ENCODE measurements at regions not wholly inside any gene's neighbourhood (a gene's known extent, or its start where the extent isn't known, plus 50 kb on each side); places are given as distances from the start of the nearest gene placed in this dataset.

DNA sequence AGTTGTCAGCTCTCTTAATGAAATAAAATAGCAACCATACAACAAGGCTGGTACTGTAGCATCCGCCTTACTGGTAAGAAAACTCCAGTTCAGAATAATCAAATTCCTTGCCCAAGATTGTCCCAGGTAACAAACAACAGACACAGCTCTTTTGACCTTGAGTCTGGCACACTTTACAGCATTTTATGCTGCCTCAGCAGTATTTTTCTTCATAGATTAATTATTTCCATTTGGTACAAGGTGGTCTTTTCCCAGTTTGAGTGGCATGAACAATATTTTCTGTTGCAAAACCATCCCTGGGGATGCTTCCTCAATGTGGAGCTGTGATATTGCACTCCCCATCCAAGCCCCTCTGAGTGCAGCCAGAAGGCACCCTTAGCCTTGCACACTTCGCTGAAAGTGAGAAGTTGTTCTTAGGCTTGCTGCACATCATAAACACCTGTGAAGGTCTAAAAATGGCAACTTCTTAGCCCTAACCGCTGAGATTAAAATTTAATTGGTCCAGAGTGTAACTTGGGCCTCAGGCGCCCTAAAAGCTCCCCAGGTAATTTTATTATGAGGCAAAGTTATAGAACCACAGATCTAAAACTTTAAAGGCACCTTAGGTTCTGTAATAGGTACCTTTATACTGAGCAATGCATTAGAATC lies 523.3 kb downstream of the CMPK2 start:
- peak; percentile 96 for DNase-seq
- peaks cover 80% of the 10 kb centered on the region for H3K4me1 ChIP-seq (ENCODE audit: low read length)
- H3K9me3 ChIP-seq (ENCODE audit: low read length): no peaks in the 10 kb centered on the region
- H3K27ac ChIP-seq (ENCODE audit: low read length): peak overlapping the region; percentile 100
- H3K9ac ChIP-seq (ENCODE audit: low read length): peak overlapping the region; percentile 69
- H3K4me2 ChIP-seq (ENCODE audit: low read depth, low read length, poor library complexity, severe bottlenecking): peak overlapping the region; percentile 79
- peak overlapping the region; percentile 51 for H3K4me3 ChIP-seq (ENCODE audit: low read length)
- no peaks in the 10 kb centered on the region for H3K27me3 ChIP-seq (ENCODE audit: low read length)
- no peaks in the 10 kb centered on the region; the same call in 1 of the 2 replicates for H3K36me3 ChIP-seq (ENCODE audit: insufficient read depth, low read length)
- no peaks in the 10 kb centered on the region for H3K9me2 ChIP-seq (replicated peaks; ENCODE audit: insufficient read depth, low read length)
- H2AFZ ChIP-seq (ENCODE audit: low read length): no peak overlapping the region
- H3K79me2 ChIP-seq (ENCODE audit: low read length): no peaks in the 10 kb centered on the region
- H4K20me1 ChIP-seq (ENCODE audit: insufficient read depth, low read depth, low read length): no peaks in the 10 kb centered on the region

DNA sequence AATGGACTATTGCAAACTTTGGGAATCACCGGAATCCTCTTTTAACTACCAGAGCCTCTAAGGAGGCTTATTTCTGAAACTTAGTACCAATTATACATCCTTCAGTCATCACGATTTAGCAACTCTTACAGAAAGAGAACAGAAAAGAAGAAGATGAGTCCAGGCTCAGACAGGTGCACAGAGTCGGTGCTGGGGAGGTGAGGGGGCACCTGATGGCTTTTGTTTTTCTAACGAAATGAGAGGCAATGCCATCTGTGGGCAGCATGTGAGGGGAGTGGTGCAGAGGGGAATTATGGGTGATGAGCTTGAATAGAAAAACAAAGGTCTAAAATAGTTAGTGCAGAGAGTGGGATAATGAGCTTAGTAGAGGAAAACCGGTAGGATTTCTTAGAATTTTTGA lies 522.6 kb downstream of the CMPK2 start:
- Histone ChIP-seq H3K9ac (ENCODE audit: low read length) (peak overlapping the region; percentile 69), H3K27ac (ENCODE audit: low read length) (peak overlapping the region; percentile 100), H3K79me2 (ENCODE audit: low read length) (no peaks in the 10 kb centered on the region), H4K20me1 (ENCODE audit: insufficient read depth, low read depth, low read length) (no peaks in the 10 kb centered on the region), H2AFZ (ENCODE audit: low read length) (no peak overlapping the region), H3K36me3 (ENCODE audit: insufficient read depth, low read length) (no peaks in the 10 kb centered on the region; the same call in 1 of the 2 replicates), H3K4me2 (ENCODE audit: low read depth, low read length, poor library complexity, severe bottlenecking) (peak overlapping the region; percentile 79), H3K4me3 (ENCODE audit: low read length) (peak overlapping the region; percentile 51), H3K9me3 (ENCODE audit: low read length) (no peaks in the 10 kb centered on the region), H3K9me2 (replicated peaks; ENCODE audit: insufficient read depth, low read length) (no peaks in the 10 kb centered on the region), H3K4me1 (ENCODE audit: low read length) (peaks cover 80% of the 10 kb centered on the region), H3K27me3 (ENCODE audit: low read length) (no peaks in the 10 kb centered on the region)
- DNase-seq: peak; percentile 91

DNA sequence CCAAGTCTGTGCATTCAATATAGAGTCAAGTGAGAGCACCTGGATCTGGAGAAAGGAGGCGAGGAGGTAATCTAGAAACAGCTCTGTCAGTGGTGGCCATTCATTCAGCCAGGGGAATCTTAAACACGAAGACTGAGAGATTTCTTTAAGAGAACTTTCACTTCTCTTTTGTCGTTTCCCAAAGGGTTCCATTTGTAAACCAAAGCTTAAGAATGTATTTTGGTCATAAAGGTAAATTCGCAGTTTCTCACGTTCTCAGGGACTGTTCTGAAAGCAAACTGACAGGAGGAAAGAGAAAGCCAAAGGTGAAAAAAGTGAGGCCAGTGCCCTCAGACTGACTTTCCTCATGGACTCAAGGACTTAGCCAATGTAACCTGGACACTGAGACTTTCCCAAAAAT lies 513.5 kb downstream of the CMPK2 start:
- no peak overlapping the region for H2AFZ ChIP-seq (ENCODE audit: low read length)
- no peak overlapping the region for H3K9ac ChIP-seq (ENCODE audit: low read length)
- H4K20me1 ChIP-seq (ENCODE audit: insufficient read depth, low read depth, low read length): no peaks in the 10 kb centered on the region
- H3K4me3 ChIP-seq (ENCODE audit: low read length): no peak overlapping the region
- peak overlapping the region; percentile 56 for H3K4me2 ChIP-seq (ENCODE audit: low read depth, low read length, poor library complexity, severe bottlenecking)
- H3K9me3 ChIP-seq (ENCODE audit: low read length): no peaks in the 10 kb centered on the region
- no peaks in the 10 kb centered on the region for H3K36me3 ChIP-seq (ENCODE audit: insufficient read depth, low read length)
- H3K27me3 ChIP-seq (ENCODE audit: low read length): no peaks in the 10 kb centered on the region
- no peaks in the 10 kb centered on the region for H3K9me2 ChIP-seq (replicated peaks; ENCODE audit: insufficient read depth, low read length)
- peak overlapping the region; percentile 87 for H3K27ac ChIP-seq (ENCODE audit: low read length)
- peaks cover 95% of the 10 kb centered on the region for H3K4me1 ChIP-seq (ENCODE audit: low read length)
- DNase-seq: peak; percentile 95
- no peaks in the 10 kb centered on the region for H3K79me2 ChIP-seq (ENCODE audit: low read length)

GRCh38 chr2:6352906-6353515 lies 512.7 kb downstream of the CMPK2 start:
- Histone ChIP-seq H2AFZ (ENCODE audit: low read length) (peak overlapping the region; percentile 71), H3K27me3 (ENCODE audit: low read length) (no peaks in the 10 kb centered on the region), H3K9me2 (replicated peaks; ENCODE audit: insufficient read depth, low read length) (no peaks in the 10 kb centered on the region), H3K79me2 (ENCODE audit: low read length) (no peaks in the 10 kb centered on the region), H3K4me3 (ENCODE audit: low read length) (0 out of 2 replicates have a peak overlapping the region, but pooled peaks have one; percentile 21), H4K20me1 (ENCODE audit: insufficient read depth, low read depth, low read length) (no peaks in the 10 kb centered on the region), H3K9me3 (ENCODE audit: low read length) (no peaks in the 10 kb centered on the region), H3K4me1 (ENCODE audit: low read length) (peaks cover 95% of the 10 kb centered on the region), H3K27ac (ENCODE audit: low read length) (peak overlapping the region; percentile 87), H3K9ac (ENCODE audit: low read length) (peak overlapping the region; percentile 36), H3K36me3 (ENCODE audit: insufficient read depth, low read length) (no peaks in the 10 kb centered on the region), H3K4me2 (ENCODE audit: low read depth, low read length, poor library complexity, severe bottlenecking) (peak overlapping the region; percentile 50)
- peak; percentile 58 for DNase-seq

- Histone ChIP-seq H3K9me2 (replicated peaks; ENCODE audit: insufficient read depth, low read length) (no peaks in the 10 kb centered on the region), H3K36me3 (ENCODE audit: insufficient read depth, low read length) (no peaks in the 10 kb centered on the region), H2AFZ (ENCODE audit: low read length) (peak overlapping the region; percentile 71; the same call in 1 of the 2 replicates), H3K79me2 (ENCODE audit: low read length) (no peaks in the 10 kb centered on the region), H3K4me1 (ENCODE audit: low read length) (peaks cover 95% of the 10 kb centered on the region), H3K27ac (ENCODE audit: low read length) (peak overlapping the region; percentile 87), H3K9me3 (ENCODE audit: low read length) (no peaks in the 10 kb centered on the region), H3K27me3 (ENCODE audit: low read length) (no peaks in the 10 kb centered on the region), H4K20me1 (ENCODE audit: insufficient read depth, low read depth, low read length) (no peaks in the 10 kb centered on the region), H3K4me3 (ENCODE audit: low read length) (0 out of 2 replicates have a peak overlapping the region, but pooled peaks have one; percentile 21), H3K4me2 (ENCODE audit: low read depth, low read length, poor library complexity, severe bottlenecking) (peak overlapping the region; percentile 50), H3K9ac (ENCODE audit: low read length) (peak overlapping the region; percentile 36)
- DNase-seq: peak; percentile 59
These were observed 512.0 kb downstream of the CMPK2 start for GRCh38 chr2:6353669-6354068.

DNA sequence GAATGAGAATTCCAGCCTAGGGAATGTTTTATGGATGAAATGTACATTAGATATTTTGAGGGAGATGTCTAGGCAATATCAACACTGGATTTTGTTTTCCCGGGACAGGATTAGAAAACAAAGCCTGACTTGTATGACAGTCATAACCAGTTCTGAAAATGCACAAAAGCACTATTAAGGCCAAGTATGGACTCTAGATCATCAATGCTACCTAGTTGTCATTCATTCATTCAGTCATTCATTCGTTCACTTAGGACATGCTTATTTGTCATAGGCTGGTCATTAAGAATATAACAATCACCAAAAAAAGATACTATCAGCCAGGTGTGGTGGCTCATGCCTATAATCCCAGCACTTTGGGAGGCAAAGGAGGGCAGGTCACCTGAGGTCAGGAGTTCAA lies 511.2 kb downstream of the CMPK2 start:
- DNase-seq: no peak
- H4K20me1 ChIP-seq (ENCODE audit: insufficient read depth, low read depth, low read length): no peaks in the 10 kb centered on the region
- H3K36me3 ChIP-seq (ENCODE audit: insufficient read depth, low read length): no peaks in the 10 kb centered on the region
- H3K9ac ChIP-seq (ENCODE audit: low read length): no peak overlapping the region
- H3K4me1 ChIP-seq (ENCODE audit: low read length): peaks cover 95% of the 10 kb centered on the region
- no peaks in the 10 kb centered on the region for H3K9me2 ChIP-seq (replicated peaks; ENCODE audit: insufficient read depth, low read length)
- peak overlapping the region; percentile 87; the same call in 1 of the 2 replicates for H3K27ac ChIP-seq (ENCODE audit: low read length)
- no peaks in the 10 kb centered on the region for H3K9me3 ChIP-seq (ENCODE audit: low read length)
- H3K27me3 ChIP-seq (ENCODE audit: low read length): no peaks in the 10 kb centered on the region
- H2AFZ ChIP-seq (ENCODE audit: low read length): no peak overlapping the region
- no peaks in the 10 kb centered on the region for H3K79me2 ChIP-seq (ENCODE audit: low read length)
- no peak overlapping the region for H3K4me3 ChIP-seq (ENCODE audit: low read length)
- H3K4me2 ChIP-seq (ENCODE audit: low read depth, low read length, poor library complexity, severe bottlenecking): no peak overlapping the region

DNA sequence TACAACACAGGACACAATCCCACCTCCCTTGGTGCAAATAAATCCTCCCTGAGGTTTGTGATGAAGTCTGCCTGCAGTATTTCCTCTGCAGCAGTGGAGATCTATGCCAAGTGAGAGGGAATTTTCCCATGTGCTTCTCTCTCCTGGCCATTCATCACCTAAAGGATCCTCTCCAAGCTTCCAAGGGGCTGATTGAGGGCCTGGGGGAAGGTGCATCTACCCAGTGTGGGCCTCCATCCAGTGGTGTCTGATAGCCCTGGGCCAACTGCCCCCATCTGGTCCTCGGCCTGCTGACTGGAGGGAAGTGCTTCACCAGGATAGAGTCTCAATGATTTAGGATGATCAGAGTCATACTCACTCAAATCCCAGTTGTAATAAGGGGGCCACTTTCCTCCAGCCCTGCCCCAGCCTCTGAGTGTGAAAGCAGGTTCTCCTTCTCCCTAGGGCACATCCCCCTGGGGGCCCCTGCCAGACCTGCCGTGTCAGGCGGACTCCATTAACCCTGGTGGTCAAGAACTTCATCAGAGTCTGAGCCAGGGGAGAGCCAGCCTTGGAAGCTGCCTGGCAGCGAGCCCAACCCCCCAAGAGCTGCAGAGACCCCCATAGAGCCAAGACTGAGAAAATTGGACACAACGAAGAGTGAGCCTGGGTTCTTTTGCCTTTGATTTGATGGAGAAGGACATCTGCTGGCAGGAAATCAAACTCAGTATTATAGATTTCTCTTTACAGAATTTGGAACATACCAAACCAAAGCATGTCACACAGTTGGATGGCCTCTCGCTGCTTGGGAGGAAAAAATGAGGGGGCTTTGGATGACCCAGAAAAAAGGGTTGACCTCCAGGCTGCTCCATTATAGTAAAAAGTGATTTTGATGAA lies 509.6 kb downstream of the CMPK2 start:
- Histone ChIP-seq H3K9me3 (ENCODE audit: low read length) (no peaks in the 10 kb centered on the region), H3K9me2 (replicated peaks; ENCODE audit: insufficient read depth, low read length) (no peaks in the 10 kb centered on the region), H3K79me2 (ENCODE audit: low read length) (no peaks in the 10 kb centered on the region), H3K27ac (ENCODE audit: low read length) (peak overlapping the region; percentile 65), H3K36me3 (ENCODE audit: insufficient read depth, low read length) (no peaks in the 10 kb centered on the region), H3K4me1 (ENCODE audit: low read length) (peaks cover 93% of the 10 kb centered on the region), H3K4me2 (ENCODE audit: low read depth, low read length, poor library complexity, severe bottlenecking) (peak overlapping the region; percentile 55), H3K4me3 (ENCODE audit: low read length) (no peak overlapping the region), H4K20me1 (ENCODE audit: insufficient read depth, low read depth, low read length) (no peaks in the 10 kb centered on the region), H3K9ac (ENCODE audit: low read length) (peak overlapping the region; percentile 59), H2AFZ (ENCODE audit: low read length) (peak overlapping the region; percentile 74), H3K27me3 (ENCODE audit: low read length) (no peaks in the 10 kb centered on the region)
- DNase-seq: peak; percentile 81

GRCh38 chr2:6358546-6358945 lies 507.2 kb downstream of the CMPK2 start:
- Histone ChIP-seq H3K27ac (ENCODE audit: low read length) (no peak overlapping the region), H4K20me1 (ENCODE audit: insufficient read depth, low read depth, low read length) (no peaks in the 10 kb centered on the region), H3K27me3 (ENCODE audit: low read length) (no peaks in the 10 kb centered on the region), H3K9ac (ENCODE audit: low read length) (no peak overlapping the region), H3K4me2 (ENCODE audit: low read depth, low read length, poor library complexity, severe bottlenecking) (no peak overlapping the region), H3K4me1 (ENCODE audit: low read length) (peaks cover 70% of the 10 kb centered on the region), H3K36me3 (ENCODE audit: insufficient read depth, low read length) (no peaks in the 10 kb centered on the region), H3K79me2 (ENCODE audit: low read length) (no peaks in the 10 kb centered on the region), H2AFZ (ENCODE audit: low read length) (no peak overlapping the region), H3K9me2 (replicated peaks; ENCODE audit: insufficient read depth, low read length) (no peaks in the 10 kb centered on the region), H3K9me3 (ENCODE audit: low read length) (no peaks in the 10 kb centered on the region), H3K4me3 (ENCODE audit: low read length) (no peak overlapping the region)
- DNase-seq: no peak

Data from Karpas-422 (cell line).